ENCODE measurements at regions not wholly inside any gene's neighbourhood (a gene's known extent, or its start where the extent isn't known, plus 50 kb on each side); places are given as distances from the start of the nearest gene placed in this dataset.

DNA sequence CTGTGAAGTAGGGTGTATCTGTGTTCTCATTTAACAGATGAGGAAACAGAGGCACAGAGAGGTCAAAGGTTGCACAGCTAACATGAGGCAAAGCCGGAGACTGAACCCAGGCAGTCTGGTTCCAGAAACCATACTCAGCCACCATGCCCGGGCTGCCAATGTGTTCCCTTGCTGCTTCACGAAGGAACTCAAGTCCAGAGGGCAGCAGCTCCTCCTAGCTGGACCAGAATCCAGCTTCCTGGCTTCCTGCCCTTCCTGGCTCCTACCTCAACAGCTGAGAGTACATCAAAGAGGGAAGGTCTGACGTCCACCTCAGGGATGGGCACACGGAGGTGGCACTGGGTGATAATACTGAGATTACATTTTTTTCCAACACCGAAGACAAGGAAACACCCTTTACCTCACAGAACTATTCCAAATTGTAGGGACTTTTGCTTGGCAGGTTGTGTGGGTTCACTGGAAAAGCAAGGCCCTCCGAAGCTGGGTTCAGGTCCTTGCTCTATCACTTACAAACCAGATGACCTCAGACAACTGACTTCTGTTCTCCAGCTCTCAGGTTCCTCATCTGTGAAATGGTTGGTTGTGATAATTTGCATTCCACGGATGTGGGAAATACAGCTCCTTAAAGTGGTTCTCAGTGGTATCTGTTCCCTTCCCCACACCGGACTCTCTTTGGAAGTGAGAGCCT is 154.1 kb upstream of the ZMIZ1 start:
- Histone ChIP-seq H3K36me3 (replicated peaks in 1 of 2; ENCODE audit: control extremely low read depth in 1 of 2, control insufficient read depth in 1 of 2, extremely low read depth in 1 of 2, insufficient read depth in 2 of 2, low read length in 1 of 2) (no peaks in the 10 kb centered on the region), H3K9ac (ENCODE audit: low read length) (no peak overlapping the region), H3K27ac (ENCODE audit: low read length in 2 of 2) (no peak overlapping the region), H3K9me3 (ENCODE audit: control extremely low read depth in 1 of 3, control insufficient read depth in 2 of 3, insufficient read depth in 1 of 3, low read length in 2 of 3) (no peaks in the 10 kb centered on the region), H3K4me2 (replicated peaks; ENCODE audit: low read depth, low read length, poor library complexity, severe bottlenecking) (no peak overlapping the region), H4K20me1 (ENCODE audit: control insufficient read depth, insufficient read depth, low read length, poor library complexity, severe bottlenecking) (no peaks in the 10 kb centered on the region), H2AFZ (ENCODE audit: insufficient read depth, low read depth, low read length, poor library complexity, severe bottlenecking) (no peak overlapping the region), H3K4me3 (ENCODE audit: control extremely low read depth in 1 of 5, extremely low read depth in 1 of 5, insufficient read depth in 1 of 5, low read depth in 2 of 5, low read length in 4 of 5) (no peak overlapping the region), H3K4me1 (ENCODE audit: control insufficient read depth in 2 of 2, insufficient read depth in 2 of 2, low read length in 2 of 2) (peaks cover 0 to 5% of the 10 kb centered on the region in 2 donors), H3K79me2 (ENCODE audit: control insufficient read depth, insufficient read depth, low read length) (no peaks in the 10 kb centered on the region), H3K27me3 (replicated peaks in 1 of 4; ENCODE audit: control extremely low read depth in 1 of 4, control insufficient read depth in 3 of 4, insufficient read depth in 4 of 4, low read length in 3 of 4) (peaks cover 0 to 5% (median under 1%) of the 10 kb centered on the region in 4 experiments)
- H3K4me3 Mint-ChIP-seq, result no peak overlapping the region
- ChIA-PET CTCF (no interaction called here), POLR2A (no interaction called here)
- no peak overlapping the region for H3K27ac Mint-ChIP-seq
- peaks cover 27% of the 10 kb centered on the region for H3K27me3 Mint-ChIP-seq
- DNase-seq (no peak), ATAC-seq (ENCODE audit: low read depth) (no peak)
- WGBS (ENCODE audit: insufficient coverage), result 86% methylated on average over 3 of the region's 9 CpGs
- intact Hi-C loops (cut with micrococcal nuclease), result no loop called here
- no peaks in the 10 kb centered on the region for H3K9me3 Mint-ChIP-seq (ENCODE audit: insufficient read depth)
- peaks cover 6% of the 10 kb centered on the region for H3K4me1 Mint-ChIP-seq
- no peak for TF ChIP-seq EZH2 (IDR thresholded peaks at IDR 0.05; ENCODE audit: borderline replicate concordance, insufficient read depth, low read depth, low read length, poor library complexity, severe bottlenecking)
- no peak for TF ChIP-seq CTCF (IDR thresholded peaks at IDR 0.05)

DNA sequence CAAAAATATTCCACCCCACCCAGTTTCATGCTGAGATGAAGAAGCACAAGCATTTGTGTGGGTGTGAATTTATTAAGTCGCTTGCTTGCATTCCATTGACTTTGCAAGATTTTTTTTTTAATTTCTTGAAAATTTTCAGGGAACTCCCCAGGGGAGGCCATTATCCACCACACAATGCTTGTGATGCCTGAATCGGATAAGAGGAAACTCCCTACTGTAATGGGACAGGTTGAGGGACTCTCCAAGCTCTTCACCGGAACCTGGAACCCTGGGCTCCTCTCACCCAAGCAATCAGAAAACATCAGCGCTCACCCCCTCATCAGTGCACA is 153.6 kb upstream of the ZMIZ1 start:
- 80% methylated on average over 1 of the region's 4 CpGs for WGBS (ENCODE audit: insufficient coverage)
- Histone ChIP-seq H3K27me3 (replicated peaks in 1 of 4; ENCODE audit: control extremely low read depth in 1 of 4, control insufficient read depth in 3 of 4, insufficient read depth in 4 of 4, low read length in 3 of 4) (peaks cover 0 to 5% (median 2%) of the 10 kb centered on the region in 4 experiments), H3K27ac (ENCODE audit: low read length in 2 of 2) (no peak overlapping the region), H3K4me1 (ENCODE audit: control insufficient read depth in 2 of 2, insufficient read depth in 2 of 2, low read length in 2 of 2) (peaks cover 0 to 5% of the 10 kb centered on the region in 2 donors), H3K4me2 (replicated peaks; ENCODE audit: low read depth, low read length, poor library complexity, severe bottlenecking) (no peak overlapping the region), H3K9me3 (ENCODE audit: control extremely low read depth in 1 of 3, control insufficient read depth in 2 of 3, insufficient read depth in 1 of 3, low read length in 2 of 3) (no peaks in the 10 kb centered on the region), H3K79me2 (ENCODE audit: control insufficient read depth, insufficient read depth, low read length) (no peaks in the 10 kb centered on the region), H3K4me3 (ENCODE audit: control extremely low read depth in 1 of 5, extremely low read depth in 1 of 5, insufficient read depth in 1 of 5, low read depth in 2 of 5, low read length in 4 of 5) (no peak overlapping the region), H3K9ac (ENCODE audit: low read length) (no peak overlapping the region), H4K20me1 (ENCODE audit: control insufficient read depth, insufficient read depth, low read length, poor library complexity, severe bottlenecking) (no peaks in the 10 kb centered on the region), H2AFZ (ENCODE audit: insufficient read depth, low read depth, low read length, poor library complexity, severe bottlenecking) (no peak overlapping the region), H3K36me3 (replicated peaks in 1 of 2; ENCODE audit: control extremely low read depth in 1 of 2, control insufficient read depth in 1 of 2, extremely low read depth in 1 of 2, insufficient read depth in 2 of 2, low read length in 1 of 2) (no peaks in the 10 kb centered on the region)
- Mint-ChIP-seq H3K9me3 (ENCODE audit: insufficient read depth) (no peaks in the 10 kb centered on the region), H3K4me3 (no peak overlapping the region), H3K4me1 (peaks cover 6% of the 10 kb centered on the region), H3K27ac (no peak overlapping the region), H3K27me3 (peaks cover 31% of the 10 kb centered on the region)
- TF ChIP-seq EZH2 (IDR thresholded peaks at IDR 0.05; ENCODE audit: borderline replicate concordance, insufficient read depth, low read depth, low read length, poor library complexity, severe bottlenecking) (no peak), CTCF (IDR thresholded peaks at IDR 0.05) (no peak)
- no peak for DNase-seq
- intact Hi-C loops (cut with micrococcal nuclease), result no loop called here
- ATAC-seq (ENCODE audit: low read depth), result no peak
- POLR2A ChIA-PET, result no interaction called here
- CTCF ChIA-PET, result no interaction called here
